HG03064 (cell line): ENCODE measurements at regions not wholly inside any gene's neighbourhood (a gene's known extent, or its start where the extent isn't known, plus 50 kb on each side); places are given as distances from the start of the nearest gene placed in this dataset.

Experiments
- ATAC-seq: cut with Tn5 transposase; IDR thresholded peaks from one replicate; pipeline ENCODE4 v1.9.1; 2021; ENCODE audit warnings: low read depth; ENCODE audit not compliant: unreplicated experiment

GRCh38 chr1:90782046-90782445 lies 64.9 kb upstream of the BARHL2 start:
- no peak for ATAC-seq

GRCh38 chr1:90781534-90781933 lies 64.4 kb upstream of the BARHL2 start:
- no peak for ATAC-seq

- no peak for ATAC-seq
These were observed 63.9 kb upstream of the BARHL2 start for GRCh38 chr1:90780981-90781380.

- no peak for ATAC-seq
These were observed 62.5 kb upstream of the BARHL2 start for GRCh38 chr1:90779573-90779972.

GRCh38 chr1:90778486-90778885 lies 61.4 kb upstream of the BARHL2 start:
- ATAC-seq = no peak

GRCh38 chr1:90773812-90774211 lies 56.7 kb upstream of the BARHL2 start:
- no peak for ATAC-seq

- ATAC-seq = no peak
These were observed 51.7 kb upstream of the BARHL2 start for GRCh38 chr1:90768826-90769225.

- no peak for ATAC-seq
These were observed 51.0 kb upstream of the BARHL2 start for GRCh38 chr1:90768098-90768497.
